ENCODE measurements at regions not wholly inside any gene's neighbourhood (a gene's known extent, or its start where the extent isn't known, plus 50 kb on each side); places are given as distances from the start of the nearest gene placed in this dataset.

GRCh38 chr4:32744211-32744610 is 2024.0 kb downstream of the PCDH7 start:
- DNase-seq (ENCODE audit: insufficient read length) (no peak), FAIRE-seq (no peak)
- no peak for TF ChIP-seq POLR2A (IDR thresholded peaks at IDR 0.05; ENCODE audit: low read depth, low read length)
- TF ChIP-seq TAF1 (IDR thresholded peaks at IDR 0.05; ENCODE audit: borderline replicate concordance, low read depth, low read length) = no peak
- TF ChIP-seq POLR2AphosphoS5 (IDR thresholded peaks at IDR 0.05; ENCODE audit: low read depth, low read length) = no peak

GRCh38 chr4:32745351-32745750 is 2025.2 kb downstream of the PCDH7 start:
- FAIRE-seq (no peak), DNase-seq (ENCODE audit: insufficient read length) (no peak)
- no peak for TF ChIP-seq TAF1 (IDR thresholded peaks at IDR 0.05; ENCODE audit: borderline replicate concordance, low read depth, low read length)
- no peak for TF ChIP-seq POLR2AphosphoS5 (IDR thresholded peaks at IDR 0.05; ENCODE audit: low read depth, low read length)
- TF ChIP-seq POLR2A (IDR thresholded peaks at IDR 0.05; ENCODE audit: low read depth, low read length) = no peak

- no peak for DNase-seq (ENCODE audit: insufficient read length)
- TF ChIP-seq TAF1 (IDR thresholded peaks at IDR 0.05; ENCODE audit: borderline replicate concordance, low read depth, low read length) (no peak), POLR2A (IDR thresholded peaks at IDR 0.05; ENCODE audit: low read depth, low read length) (no peak), POLR2AphosphoS5 (IDR thresholded peaks at IDR 0.05; ENCODE audit: low read depth, low read length) (no peak)
- FAIRE-seq = no peak
Measured at GRCh38 chr4:32748061-32748460, 2027.9 kb downstream of the PCDH7 start.

- no peak for FAIRE-seq
- DNase-seq (ENCODE audit: insufficient read length) = no peak
- TF ChIP-seq POLR2AphosphoS5 (IDR thresholded peaks at IDR 0.05; ENCODE audit: low read depth, low read length) (no peak), POLR2A (IDR thresholded peaks at IDR 0.05; ENCODE audit: low read depth, low read length) (no peak), TAF1 (IDR thresholded peaks at IDR 0.05; ENCODE audit: borderline replicate concordance, low read depth, low read length) (no peak)
Measured at GRCh38 chr4:32748498-32748897, 2028.3 kb downstream of the PCDH7 start.

GRCh38 chr4:32752962-32753361 is 2032.8 kb downstream of the PCDH7 start:
- FAIRE-seq (no peak), DNase-seq (ENCODE audit: insufficient read length) (no peak)
- no peak for TF ChIP-seq TAF1 (IDR thresholded peaks at IDR 0.05; ENCODE audit: borderline replicate concordance, low read depth, low read length)
- no peak for TF ChIP-seq POLR2A (IDR thresholded peaks at IDR 0.05; ENCODE audit: low read depth, low read length)
- TF ChIP-seq POLR2AphosphoS5 (IDR thresholded peaks at IDR 0.05; ENCODE audit: low read depth, low read length) = no peak

GRCh38 chr4:32768664-32769389 is 2048.7 kb downstream of the PCDH7 start:
- TF ChIP-seq TAF1 (IDR thresholded peaks at IDR 0.05; ENCODE audit: borderline replicate concordance, low read depth, low read length) (no peak), POLR2AphosphoS5 (IDR thresholded peaks at IDR 0.05; ENCODE audit: low read depth, low read length) (no peak), POLR2A (IDR thresholded peaks at IDR 0.05; ENCODE audit: low read depth, low read length) (no peak)
- DNase-seq (ENCODE audit: insufficient read length) = no peak
- FAIRE-seq = no peak

GRCh38 chr4:32771491-32771890 is 2051.3 kb downstream of the PCDH7 start:
- no peak for DNase-seq (ENCODE audit: insufficient read length)
- TF ChIP-seq TAF1 (IDR thresholded peaks at IDR 0.05; ENCODE audit: borderline replicate concordance, low read depth, low read length) (no peak), POLR2A (IDR thresholded peaks at IDR 0.05; ENCODE audit: low read depth, low read length) (no peak), POLR2AphosphoS5 (IDR thresholded peaks at IDR 0.05; ENCODE audit: low read depth, low read length) (no peak)
- no peak for FAIRE-seq

- no peak for DNase-seq (ENCODE audit: insufficient read length)
Measured at GRCh38 chr4:32775049-32775448, 2054.9 kb downstream of the PCDH7 start.

GRCh38 chr4:32776435-32777203 is 2056.4 kb downstream of the PCDH7 start:
- no peak for FAIRE-seq
- DNase-seq (ENCODE audit: insufficient read length) = no peak
- TF ChIP-seq TAF1 (IDR thresholded peaks at IDR 0.05; ENCODE audit: borderline replicate concordance, low read depth, low read length) (no peak), POLR2A (IDR thresholded peaks at IDR 0.05; ENCODE audit: low read depth, low read length) (no peak), POLR2AphosphoS5 (IDR thresholded peaks at IDR 0.05; ENCODE audit: low read depth, low read length) (no peak)

More at GRCh38 chr4:32775049-32775448, 2054.9 kb downstream of the PCDH7 start:
- no peak for FAIRE-seq
- no peak for TF ChIP-seq POLR2A (IDR thresholded peaks at IDR 0.05; ENCODE audit: low read depth, low read length)
- TF ChIP-seq POLR2AphosphoS5 (IDR thresholded peaks at IDR 0.05; ENCODE audit: low read depth, low read length) = no peak
- TF ChIP-seq TAF1 (IDR thresholded peaks at IDR 0.05; ENCODE audit: borderline replicate concordance, low read depth, low read length) = no peak

- no peak for FAIRE-seq
- TF ChIP-seq POLR2AphosphoS5 (IDR thresholded peaks at IDR 0.05; ENCODE audit: low read depth, low read length) (no peak), TAF1 (IDR thresholded peaks at IDR 0.05; ENCODE audit: borderline replicate concordance, low read depth, low read length) (no peak), POLR2A (IDR thresholded peaks at IDR 0.05; ENCODE audit: low read depth, low read length) (no peak)
- DNase-seq (ENCODE audit: insufficient read length) = no peak
Measured at GRCh38 chr4:32778025-32778424, 2057.9 kb downstream of the PCDH7 start.

- FAIRE-seq (no peak), DNase-seq (ENCODE audit: insufficient read length) (no peak)
- TF ChIP-seq TAF1 (IDR thresholded peaks at IDR 0.05; ENCODE audit: borderline replicate concordance, low read depth, low read length) = no peak
- TF ChIP-seq POLR2AphosphoS5 (IDR thresholded peaks at IDR 0.05; ENCODE audit: low read depth, low read length) = no peak
- TF ChIP-seq POLR2A (IDR thresholded peaks at IDR 0.05; ENCODE audit: low read depth, low read length) = no peak
Measured at GRCh38 chr4:32778938-32779337, 2058.8 kb downstream of the PCDH7 start.
